K562 (cell line): ENCODE measurements at regions not wholly inside any gene's neighbourhood (a gene's known extent, or its start where the extent isn't known, plus 50 kb on each side); places are given as distances from the start of the nearest gene placed in this dataset.
A peak's percentile ranks its signal among the peaks of the same experiment; 100 is the strongest.

Experiments used
- ATAC-seq: fragments of 200-7000 bp; cut with Tn5 transposase; 3 replicates; pipeline ENCODE4 v1.9.1; 2020; ENCODE audit warnings: moderate library complexity
- BruUV-seq: library from RNA; stranded (reverse); fragments of 400-500 nt; replicated peaks from 2 replicates; lab custom pipeline; 2021; lab: Mats Ljungman, UMichigan
- CTCF ChIA-PET: fragments of 300-600 bp; formaldehyde crosslinking; extraction: SDS; loops from one replicate; lab custom pipeline; 2021; ENCODE audit warnings: low intra/inter-chr PET ratio; lab: Yijun Ruan, JAX
- POLR2A ChIA-PET: fragments of 300-600, 350-650 bp; sonication (Branson Sonifier 250); formaldehyde crosslinking; extraction: SDS; loops from one replicate; lab custom pipeline; 2021; ENCODE audit warnings: antibody characterized with exemption, inconsistent platforms; lab: Yijun Ruan, JAX
- DNase-seq, 4 experiments: peaks; one replicate each; pipeline versions ENCODE4 v3.0.0 to v3.0.0-alpha.2; 2011 to 2018; ENCODE audit warnings: low spot score in 3 of 4, mixed read lengths in 3 of 4; ENCODE audit errors: extremely low read depth in 1 of 4
- FAIRE-seq: peaks from 2 replicates; lab custom pipeline; 2011; peaks lifted over from hg19 to GRCh38; lab: Jason Lieb, UNC
- H2AFZ ChIP-seq: 2 replicates; pipeline ENCODE4 v1.6.0; 2011; ENCODE audit warnings: low read depth, low read length, control low read depth, inconsistent platforms
- H3K27ac ChIP-seq: fragments of 200-600 bp; 3 replicates; pipeline ENCODE4 v1.8.0; 2011; ENCODE audit warnings: low read depth, mild to moderate bottlenecking, control low read depth, inconsistent platforms, low read length, moderate library complexity, mixed read lengths; ENCODE audit errors: extremely low read depth
- H3K27me3 ChIP-seq, 2 experiments: fragments of 300-600 bp in 1 of 2; 2 replicates in 1 of 2; 3 replicates in 1 of 2; pipeline versions ENCODE4 v1.6.0 to v1.8.0; 2011; ENCODE audit warnings: inconsistent platforms in 2 of 2, low read length in 2 of 2, mild to moderate bottlenecking in 1 of 2, mixed read lengths in 1 of 2, moderate library complexity in 1 of 2; ENCODE audit not compliant: control insufficient read depth in 2 of 2, insufficient read depth in 2 of 2
- H3K36me3 ChIP-seq: fragments of 300-600 bp; 3 replicates; pipeline ENCODE4 v1.8.0; 2011; ENCODE audit warnings: mild to moderate bottlenecking, low read length, inconsistent platforms; ENCODE audit not compliant: control insufficient read depth, insufficient read depth
- H3K4me1 ChIP-seq, 2 experiments: fragments of 200-600 bp in 1 of 2; replicated peaks in 1 of 2; 2 replicates in 1 of 2; 3 replicates in 1 of 2; pipeline versions ENCODE4 v1.5.1 to v1.8.0; 2011; ENCODE audit warnings: inconsistent platforms in 2 of 2, low read length in 2 of 2, mild to moderate bottlenecking in 1 of 2, mixed read lengths in 1 of 2, moderate library complexity in 1 of 2; ENCODE audit not compliant: control insufficient read depth in 2 of 2, insufficient read depth in 2 of 2
- H3K4me2 ChIP-seq: 2 replicates; pipeline ENCODE4 v1.6.1; 2011; ENCODE audit warnings: low read length, control low read depth, inconsistent platforms, mixed read lengths; ENCODE audit not compliant: insufficient read depth
- H3K4me3 ChIP-seq: fragments of 200-600 bp; sonication (generic), shearing (Covaris generic); 2 replicates; pipeline ENCODE4 v1.5.1; 2016; ENCODE audit warnings: control low read depth, inconsistent platforms
- H3K79me2 ChIP-seq: fragments of 200-600 bp; 3 replicates; pipeline ENCODE4 v1.8.0; 2011; ENCODE audit warnings: low read length, inconsistent platforms; ENCODE audit not compliant: control insufficient read depth, insufficient read depth
- H3K9ac ChIP-seq, 2 experiments: 2 replicates each; pipeline versions ENCODE4 v1.6.0 to v1.6.1; 2011; ENCODE audit warnings: low read depth in 2 of 2, low read length in 2 of 2, control low read depth in 1 of 2, inconsistent platforms in 1 of 2, mild to moderate bottlenecking in 1 of 2, mixed read lengths in 1 of 2; ENCODE audit not compliant: insufficient read depth in 1 of 2
- H3K9me1 ChIP-seq: one replicate; pipeline ENCODE4 v1.6.0; 2011; ENCODE audit warnings: inconsistent platforms, mild to moderate bottlenecking, low read length, moderate library complexity; ENCODE audit not compliant: control insufficient read depth, insufficient read depth
- H3K9me3 ChIP-seq: replicated peaks from 2 replicates; pipeline ENCODE4 v1.5.1; 2011; ENCODE audit warnings: low read depth, low read length, inconsistent platforms; ENCODE audit not compliant: control insufficient read depth, insufficient read depth
- H4K20me1 ChIP-seq: replicated peaks from 2 replicates; pipeline ENCODE4 v1.6.1; 2011; ENCODE audit warnings: low read length, inconsistent platforms, mixed read lengths; ENCODE audit not compliant: control insufficient read depth, insufficient read depth
- DPF2 ChIP-seq: fragments of 450-650 bp; IDR thresholded peaks from 2 replicates; pipeline ENCODE4 v1.6.1; 2016
- ZNF24 ChIP-seq: fragments of 450-650 bp; IDR thresholded peaks from 2 replicates; pipeline ENCODE4 v1.6.1; 2016
- ZNF431 ChIP-seq: sonication (generic); formaldehyde crosslinking; IDR thresholded peaks from 2 replicates; pipeline ENCODE4 v1.8.0; 2022; ENCODE audit warnings: mild to moderate bottlenecking, missing genetic modification reagents
- ZNF79 ChIP-seq: fragments of 250-450 bp; sonication (Bioruptor Pico); IDR thresholded peaks from 2 replicates; pipeline ENCODE4 v1.4.0; 2020; ENCODE audit warnings: low read depth, mild to moderate bottlenecking, moderate library complexity
- WGBS: fragments of 100-300 bp; shearing (Covaris generic); methylation state at CpG from one replicate; pipeline ENCODE4 v1.1.6; 2016; ENCODE audit warnings: low coverage, mixed read lengths; ENCODE audit not compliant: insufficient coverage; ENCODE audit errors: missing lambda C conversion rate; 5-methylcytosine and 5-hydroxymethylcytosine counted together
- in situ Hi-C: fragments of 300-500 bp; cut with MboI; formaldehyde crosslinking; loops from 4 replicates; pipeline ENCODE4 v1.15.0; 2018; ENCODE audit warnings: inconsistent platforms, mixed read lengths
- intact Hi-C: fragments of 100-400 bp; cut with micrococcal nuclease; formaldehyde crosslinking; loops from 2 replicates; pipeline ENCODE4 v1.14.2; 2022
- TF ChIP-seq, protein P1 (sequence below): sonication (generic); formaldehyde crosslinking; IDR thresholded peaks from 2 replicates; pipeline ENCODE4 v1.8.0; 2022; ENCODE audit warnings: mild to moderate bottlenecking, missing genetic modification reagents
- TF ChIP-seq, protein P2 (sequence below): sonication (generic); formaldehyde crosslinking; IDR thresholded peaks from 2 replicates; pipeline ENCODE4 v1.9.0; 2022; ENCODE audit warnings: mild to moderate bottlenecking, missing genetic modification reagents
- TF ChIP-seq, protein P3 (sequence below), 2 experiments: fragments of 450-650 bp in 1 of 2; sonication (generic) in 1 of 2; formaldehyde crosslinking in 1 of 2; IDR thresholded peaks in 1 of 2; conservative IDR thresholded peaks in 1 of 2; 2 replicates each; pipeline versions ENCODE4 v1.6.1 to v1.8.1; 2016 to 2023; ENCODE audit warnings: mild to moderate bottlenecking in 2 of 2, moderate library complexity in 2 of 2, inconsistent platforms in 1 of 2, missing genetic modification reagents in 1 of 2

DNA sequence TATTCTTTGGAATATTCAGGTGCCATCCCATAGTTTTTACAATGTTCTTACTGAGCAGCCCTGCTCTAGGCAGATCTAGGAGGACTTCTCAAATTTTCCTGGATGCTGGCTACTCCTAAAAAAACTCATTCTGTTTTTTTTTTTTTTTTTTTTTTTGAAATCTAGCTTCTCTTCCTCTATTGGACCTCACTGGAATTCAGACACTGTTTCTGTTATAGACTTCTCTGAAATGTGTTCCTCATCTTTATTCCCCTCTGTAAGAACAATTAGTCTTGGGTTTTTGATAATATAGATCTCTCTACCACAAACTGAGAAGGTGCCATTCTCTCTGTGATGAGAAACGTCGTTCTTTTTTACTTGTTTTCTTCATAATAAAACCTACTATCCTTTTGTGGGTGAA lies 115.3 kb upstream of the CCND2 start (continued):
- TF ChIP-seq, protein P1, sequence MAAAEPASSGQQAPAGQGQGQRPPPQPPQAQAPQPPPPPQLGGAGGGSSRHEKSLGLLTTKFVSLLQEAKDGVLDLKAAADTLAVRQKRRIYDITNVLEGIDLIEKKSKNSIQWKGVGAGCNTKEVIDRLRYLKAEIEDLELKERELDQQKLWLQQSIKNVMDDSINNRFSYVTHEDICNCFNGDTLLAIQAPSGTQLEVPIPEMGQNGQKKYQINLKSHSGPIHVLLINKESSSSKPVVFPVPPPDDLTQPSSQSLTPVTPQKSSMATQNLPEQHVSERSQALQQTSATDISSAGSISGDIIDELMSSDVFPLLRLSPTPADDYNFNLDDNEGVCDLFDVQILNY (CRISPR knock-in tag), result no peak
- TF ChIP-seq, protein P2, sequence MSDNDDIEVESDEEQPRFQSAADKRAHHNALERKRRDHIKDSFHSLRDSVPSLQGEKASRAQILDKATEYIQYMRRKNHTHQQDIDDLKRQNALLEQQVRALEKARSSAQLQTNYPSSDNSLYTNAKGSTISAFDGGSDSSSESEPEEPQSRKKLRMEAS (CRISPR knock-in tag), result no peak
- TF ChIP-seq ZNF431 (CRISPR knock-in tag), result no peak

DNA sequence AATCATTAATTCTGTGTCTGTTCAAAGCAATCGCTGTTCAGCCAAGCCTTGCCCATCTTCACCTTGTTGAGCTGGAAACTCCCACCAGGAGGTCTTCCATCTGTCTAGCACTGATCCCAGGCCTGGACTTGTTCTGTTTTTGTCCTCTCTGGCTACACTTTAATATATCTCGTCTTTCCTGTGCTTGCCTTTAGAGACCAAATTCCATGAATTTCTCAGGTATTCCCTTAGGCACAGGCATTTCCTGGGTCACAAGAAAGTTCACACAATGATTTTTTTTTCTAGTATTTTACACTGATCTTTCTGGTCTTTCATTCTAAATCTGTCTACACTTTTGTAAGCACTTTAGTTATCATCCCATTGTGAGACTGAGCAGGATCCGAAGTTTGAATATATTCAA lies 116.4 kb upstream of the CCND2 start:
- in situ Hi-C loops (no loop called here), intact Hi-C loops (no loop called here)
- Histone ChIP-seq H4K20me1 (no peaks in the 10 kb centered on the region), H3K36me3 (no peaks in the 10 kb centered on the region), H3K4me3 (no peak overlapping the region), H3K9me1 (no peaks in the 10 kb centered on the region), H3K4me1 (peaks cover 13 to 21% of the 10 kb centered on the region in 2 experiments; a peak in 3 of 5 replicates), H3K9me3 (no peaks in the 10 kb centered on the region), H2AFZ (no peak overlapping the region), H3K79me2 (no peaks in the 10 kb centered on the region), H3K27me3 (no peaks in the 10 kb centered on the region), H3K27ac (no peak overlapping the region), H3K4me2 (no peak overlapping the region), H3K9ac (no peak overlapping the region)
- BruUV-seq, result no TSS peak
- 28% methylated on average over 3 of the region's 3 CpGs for whole genome bisulfite sequencing
- TF ChIP-seq ZNF24 (no peak), ZNF79 (CRISPR knock-in tag) (no peak), DPF2 (no peak)
- TF ChIP-seq, protein P3, sequence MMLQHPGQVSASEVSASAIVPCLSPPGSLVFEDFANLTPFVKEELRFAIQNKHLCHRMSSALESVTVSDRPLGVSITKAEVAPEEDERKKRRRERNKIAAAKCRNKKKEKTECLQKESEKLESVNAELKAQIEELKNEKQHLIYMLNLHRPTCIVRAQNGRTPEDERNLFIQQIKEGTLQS (IDR thresholded peaks at IDR 0.05), result no peak
- TF ChIP-seq, protein P3 (CRISPR knock-in tag; conservative IDR thresholded peaks at IDR 0.05), result no peak
- DNase-seq, result no peak
- peak; percentile 61 for FAIRE-seq
- ATAC-seq, result no peak
- POLR2A ChIA-PET, result interaction anchor here (1.0 kb wide), 1 partner anchor 23 kb away, joined by 3 read pairs; no protein-coding TSS in a partner anchor
- CTCF ChIA-PET, result no interaction called here
